SJCRH30 (cell line): ENCODE measurements at regions not wholly inside any gene's neighbourhood (a gene's known extent, or its start where the extent isn't known, plus 50 kb on each side); places are given as distances from the start of the nearest gene placed in this dataset.

Source experiments
- DNase-seq, 2 experiments: peaks; one replicate each; pipeline ENCODE4 v3.0.0-alpha.2; 2015 to 2020
- H3K27ac ChIP-seq: fragments of 250-450 bp; sonication (Bioruptor Pico); 2 replicates; pipeline ENCODE4 v1.5.1; 2020; ENCODE audit warnings: mild to moderate bottlenecking, moderate library complexity
- H3K27me3 ChIP-seq: fragments of 250-450 bp; sonication (Bioruptor Pico); 2 replicates; pipeline ENCODE4 v1.5.1; 2020; ENCODE audit warnings: mild to moderate bottlenecking, moderate library complexity
- H3K36me3 ChIP-seq: fragments of 250-450 bp; sonication (Bioruptor Pico); 2 replicates; pipeline ENCODE4 v1.5.1; 2020; ENCODE audit warnings: mild to moderate bottlenecking, moderate library complexity
- H3K4me1 ChIP-seq: fragments of 250-450 bp; sonication (Bioruptor Pico); 2 replicates; pipeline ENCODE4 v1.5.1; 2020; ENCODE audit warnings: mild to moderate bottlenecking, moderate library complexity
- H3K4me3 ChIP-seq: fragments of 250-450 bp; sonication (Bioruptor Pico); 2 replicates; pipeline ENCODE4 v1.5.1; 2020; ENCODE audit warnings: mild to moderate bottlenecking, moderate library complexity
- H3K9me3 ChIP-seq: fragments of 250-450 bp; sonication (Bioruptor Pico); replicated peaks from 2 replicates; pipeline ENCODE4 v1.5.1; 2020; ENCODE audit warnings: mild to moderate bottlenecking, moderate library complexity

GRCh38 chr3:59486520-59486919, 436.7 kb upstream of the CFAP20DC start:
- DNase-seq = no peak
- H3K4me3 ChIP-seq = no peak overlapping the region
- no peaks in the 10 kb centered on the region for H3K9me3 ChIP-seq
- H3K36me3 ChIP-seq = no peaks in the 10 kb centered on the region
- no peaks in the 10 kb centered on the region for H3K4me1 ChIP-seq
- H3K27me3 ChIP-seq = no peaks in the 10 kb centered on the region
- H3K27ac ChIP-seq = no peak overlapping the region

GRCh38 chr3:59483191-59483590, 433.4 kb upstream of the CFAP20DC start:
- no peaks in the 10 kb centered on the region for H3K36me3 ChIP-seq
- H3K4me3 ChIP-seq = no peak overlapping the region
- H3K27me3 ChIP-seq = no peaks in the 10 kb centered on the region

GRCh38 chr3:59482684-59483083, 432.9 kb upstream of the CFAP20DC start:
- H3K27ac ChIP-seq = no peak overlapping the region
- no peaks in the 10 kb centered on the region for H3K9me3 ChIP-seq
- no peak for DNase-seq
- H3K4me3 ChIP-seq = no peak overlapping the region
- no peaks in the 10 kb centered on the region for H3K36me3 ChIP-seq
- no peaks in the 10 kb centered on the region for H3K4me1 ChIP-seq
- H3K27me3 ChIP-seq = no peaks in the 10 kb centered on the region

More at GRCh38 chr3:59483191-59483590, 433.4 kb upstream of the CFAP20DC start:
- H3K4me1 ChIP-seq = no peaks in the 10 kb centered on the region
- H3K27ac ChIP-seq = no peak overlapping the region
- DNase-seq = no peak
- H3K9me3 ChIP-seq = no peaks in the 10 kb centered on the region

- H3K27me3 ChIP-seq = no peaks in the 10 kb centered on the region
- H3K36me3 ChIP-seq = no peaks in the 10 kb centered on the region
- no peak for DNase-seq
- H3K4me3 ChIP-seq = no peak overlapping the region
- H3K27ac ChIP-seq = no peak overlapping the region
- H3K4me1 ChIP-seq = no peaks in the 10 kb centered on the region
- H3K9me3 ChIP-seq = no peaks in the 10 kb centered on the region
These were observed 432.1 kb upstream of the CFAP20DC start for GRCh38 chr3:59481776-59482400.

- Histone ChIP-seq H3K27ac (no peak overlapping the region), H3K9me3 (no peaks in the 10 kb centered on the region), H3K4me1 (no peaks in the 10 kb centered on the region), H3K4me3 (no peak overlapping the region), H3K36me3 (no peaks in the 10 kb centered on the region), H3K27me3 (no peaks in the 10 kb centered on the region)
- DNase-seq = peak in 1 of 2 experiments; percentile 1
These were observed 430.7 kb upstream of the CFAP20DC start for GRCh38 chr3:59480486-59480995.

- H3K36me3 ChIP-seq = no peaks in the 10 kb centered on the region
- no peaks in the 10 kb centered on the region for H3K9me3 ChIP-seq
- no peaks in the 10 kb centered on the region for H3K27me3 ChIP-seq
These were observed 423.8 kb upstream of the CFAP20DC start for GRCh38 chr3:59473636-59474035.

GRCh38 chr3:59472541-59472940, 422.7 kb upstream of the CFAP20DC start:
- DNase-seq = no peak
- Histone ChIP-seq H3K4me1 (no peaks in the 10 kb centered on the region), H3K27me3 (no peaks in the 10 kb centered on the region), H3K36me3 (no peaks in the 10 kb centered on the region), H3K4me3 (no peak overlapping the region), H3K27ac (no peak overlapping the region), H3K9me3 (no peaks in the 10 kb centered on the region)

More at GRCh38 chr3:59473636-59474035, 423.8 kb upstream of the CFAP20DC start:
- no peaks in the 10 kb centered on the region for H3K4me1 ChIP-seq
- no peak overlapping the region for H3K27ac ChIP-seq
- H3K4me3 ChIP-seq = no peak overlapping the region
- no peak for DNase-seq

GRCh38 chr3:59469948-59470723, 420.3 kb upstream of the CFAP20DC start:
- no peaks in the 10 kb centered on the region for H3K27me3 ChIP-seq
- no peak overlapping the region for H3K27ac ChIP-seq
- H3K4me1 ChIP-seq = no peaks in the 10 kb centered on the region
- no peak overlapping the region for H3K4me3 ChIP-seq
- no peaks in the 10 kb centered on the region for H3K36me3 ChIP-seq
- no peak for DNase-seq
- no peaks in the 10 kb centered on the region for H3K9me3 ChIP-seq

GRCh38 chr3:59467476-59467875, 417.7 kb upstream of the CFAP20DC start:
- H3K9me3 ChIP-seq = no peaks in the 10 kb centered on the region
- no peak overlapping the region for H3K4me3 ChIP-seq
- no peak for DNase-seq
- no peaks in the 10 kb centered on the region for H3K27me3 ChIP-seq
- H3K4me1 ChIP-seq = no peaks in the 10 kb centered on the region
- no peaks in the 10 kb centered on the region for H3K36me3 ChIP-seq
- H3K27ac ChIP-seq = no peak overlapping the region

GRCh38 chr3:59464187-59464586, 414.4 kb upstream of the CFAP20DC start:
- Histone ChIP-seq H3K4me3 (no peak overlapping the region), H3K4me1 (no peaks in the 10 kb centered on the region), H3K9me3 (no peaks in the 10 kb centered on the region), H3K27me3 (no peaks in the 10 kb centered on the region), H3K36me3 (no peaks in the 10 kb centered on the region), H3K27ac (no peak overlapping the region)
- no peak for DNase-seq

- Histone ChIP-seq H3K4me1 (no peaks in the 10 kb centered on the region), H3K9me3 (no peaks in the 10 kb centered on the region), H3K4me3 (no peak overlapping the region), H3K27me3 (no peaks in the 10 kb centered on the region), H3K36me3 (no peaks in the 10 kb centered on the region), H3K27ac (no peak overlapping the region)
- DNase-seq = no peak
These were observed 413.4 kb upstream of the CFAP20DC start for GRCh38 chr3:59463253-59463652.

- Histone ChIP-seq H3K4me1 (no peaks in the 10 kb centered on the region), H3K27me3 (no peaks in the 10 kb centered on the region), H3K9me3 (no peaks in the 10 kb centered on the region), H3K27ac (no peak overlapping the region), H3K4me3 (no peak overlapping the region), H3K36me3 (no peaks in the 10 kb centered on the region)
- no peak for DNase-seq
These were observed 410.2 kb upstream of the CFAP20DC start for GRCh38 chr3:59460068-59460467.

GRCh38 chr3:59456852-59457485, 407.1 kb upstream of the CFAP20DC start:
- Histone ChIP-seq H3K4me1 (no peaks in the 10 kb centered on the region), H3K9me3 (no peaks in the 10 kb centered on the region), H3K36me3 (no peaks in the 10 kb centered on the region), H3K27ac (no peak overlapping the region), H3K4me3 (no peak overlapping the region), H3K27me3 (no peaks in the 10 kb centered on the region)
- DNase-seq = no peak

GRCh38 chr3:59451800-59452746, 402.2 kb upstream of the CFAP20DC start:
- no peaks in the 10 kb centered on the region for H3K4me1 ChIP-seq
- H3K4me3 ChIP-seq = no peak overlapping the region
- H3K9me3 ChIP-seq = no peaks in the 10 kb centered on the region
- no peaks in the 10 kb centered on the region for H3K27me3 ChIP-seq
- DNase-seq = no peak
- no peak overlapping the region for H3K27ac ChIP-seq
- H3K36me3 ChIP-seq = no peaks in the 10 kb centered on the region
